AG04449 (cell line): ENCODE measurements at regions not wholly inside any gene's neighbourhood (a gene's known extent, or its start where the extent isn't known, plus 50 kb on each side); places are given as distances from the start of the nearest gene placed in this dataset.

Source experiments
- CTCF ChIA-PET: fragments of 350-600 bp; formaldehyde crosslinking; extraction: SDS; loops from one replicate; lab custom pipeline; 2021; ENCODE audit warnings: antibody characterized with exemption; lab: Yijun Ruan, JAX
- POLR2A ChIA-PET: fragments of 400-600, 350-600 bp; formaldehyde crosslinking; extraction: SDS; loops from one replicate; lab custom pipeline; 2020; ENCODE audit warnings: antibody characterized with exemption, inconsistent platforms; lab: Yijun Ruan, JAX
- DNase-seq: peaks from one replicate; pipeline ENCODE4 v3.0.0-alpha.2; 2010; ENCODE audit warnings: low read depth, low spot score
- H3K4me3 ChIP-seq: 2 replicates; pipeline ENCODE4 v1.5.1; 2011; ENCODE audit warnings: low read depth, mild to moderate bottlenecking, control low read depth, low read length
- CTCF ChIP-seq: IDR thresholded peaks from one replicate; pipeline ENCODE4 v1.5.1; 2011; ENCODE audit warnings: mild to moderate bottlenecking, moderate library complexity, low read length, control low read depth, inconsistent platforms; ENCODE audit not compliant: insufficient read depth; ENCODE audit errors: missing control alignments

DNA sequence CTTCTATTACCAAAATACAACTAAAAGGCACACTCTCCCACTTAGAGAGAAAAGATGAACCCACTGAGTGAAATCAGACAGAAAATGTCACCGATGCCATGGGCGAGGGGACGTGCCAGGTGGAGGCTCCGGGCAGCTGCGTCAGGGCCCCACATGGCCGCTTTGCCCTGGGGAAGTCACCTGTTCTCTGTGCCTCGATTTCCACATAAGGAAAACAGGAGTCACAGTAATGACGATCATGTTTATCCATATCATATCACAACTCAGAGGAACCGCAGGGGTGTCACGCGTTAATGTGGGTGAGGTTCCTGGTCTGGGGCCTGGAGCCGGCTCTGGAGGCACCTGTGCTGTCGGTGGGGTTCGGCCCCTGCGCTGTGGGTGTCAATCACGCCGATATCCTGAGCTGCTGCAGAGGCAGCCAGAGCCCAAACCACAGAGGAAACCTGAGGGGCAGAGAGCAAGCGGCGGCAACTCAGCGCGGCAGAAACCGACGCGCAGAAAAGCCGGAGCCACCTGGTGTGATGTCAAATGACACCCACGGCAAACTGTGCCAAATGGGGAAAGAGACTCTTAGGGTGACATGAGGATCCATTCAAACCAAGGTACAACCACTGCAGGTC is 243.7 kb downstream of the BRD1 start:
- ChIA-PET CTCF (no interaction called here), POLR2A (no interaction called here)
- no peak for TF ChIP-seq CTCF
- no peak overlapping the region for H3K4me3 ChIP-seq
- no peak for DNase-seq

DNA sequence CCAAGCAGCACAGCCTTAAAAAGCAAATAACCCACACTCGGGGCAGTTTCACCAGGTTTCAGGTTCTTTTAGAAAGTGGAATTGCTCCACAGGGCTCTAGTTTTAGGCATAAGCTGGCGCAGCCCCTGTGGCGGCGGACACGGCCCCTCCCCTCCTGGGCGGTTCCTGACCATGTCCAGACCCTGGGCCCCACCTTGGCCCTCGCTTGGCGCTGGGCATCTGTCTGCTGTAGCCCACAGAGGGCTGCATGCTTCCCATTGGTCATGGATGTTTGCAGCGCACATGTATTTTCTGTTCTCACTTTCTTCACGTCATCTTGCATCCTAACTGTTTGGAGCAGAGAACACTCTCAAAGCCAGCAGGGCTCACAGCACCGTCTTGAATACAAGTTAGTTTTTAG is 244.3 kb downstream of the BRD1 start:
- CTCF ChIA-PET = no interaction called here

GRCh38 chr22:49582678-49583077 is 245.0 kb downstream of the BRD1 start:
- DNase-seq = no peak
- H3K4me3 ChIP-seq = no peak overlapping the region
- POLR2A ChIA-PET = no interaction called here
- no peak for TF ChIP-seq CTCF
- CTCF ChIA-PET = no interaction called here

More for the DNA sequence above, 244.3 kb downstream of the BRD1 start:
- TF ChIP-seq CTCF = no peak
- H3K4me3 ChIP-seq = no peak overlapping the region
- POLR2A ChIA-PET = no interaction called here
- no peak for DNase-seq

- no peak for DNase-seq
- H3K4me3 ChIP-seq = no peak overlapping the region
- CTCF ChIA-PET = no interaction called here
- no peak for TF ChIP-seq CTCF
- POLR2A ChIA-PET = no interaction called here
These were observed 245.5 kb downstream of the BRD1 start for GRCh38 chr22:49582181-49582580.

- CTCF ChIA-PET = no interaction called here
- no peak overlapping the region for H3K4me3 ChIP-seq
- TF ChIP-seq CTCF = no peak
- no peak for DNase-seq
- POLR2A ChIA-PET = no interaction called here
These were observed 247.6 kb downstream of the BRD1 start for GRCh38 chr22:49580024-49580423.

DNA sequence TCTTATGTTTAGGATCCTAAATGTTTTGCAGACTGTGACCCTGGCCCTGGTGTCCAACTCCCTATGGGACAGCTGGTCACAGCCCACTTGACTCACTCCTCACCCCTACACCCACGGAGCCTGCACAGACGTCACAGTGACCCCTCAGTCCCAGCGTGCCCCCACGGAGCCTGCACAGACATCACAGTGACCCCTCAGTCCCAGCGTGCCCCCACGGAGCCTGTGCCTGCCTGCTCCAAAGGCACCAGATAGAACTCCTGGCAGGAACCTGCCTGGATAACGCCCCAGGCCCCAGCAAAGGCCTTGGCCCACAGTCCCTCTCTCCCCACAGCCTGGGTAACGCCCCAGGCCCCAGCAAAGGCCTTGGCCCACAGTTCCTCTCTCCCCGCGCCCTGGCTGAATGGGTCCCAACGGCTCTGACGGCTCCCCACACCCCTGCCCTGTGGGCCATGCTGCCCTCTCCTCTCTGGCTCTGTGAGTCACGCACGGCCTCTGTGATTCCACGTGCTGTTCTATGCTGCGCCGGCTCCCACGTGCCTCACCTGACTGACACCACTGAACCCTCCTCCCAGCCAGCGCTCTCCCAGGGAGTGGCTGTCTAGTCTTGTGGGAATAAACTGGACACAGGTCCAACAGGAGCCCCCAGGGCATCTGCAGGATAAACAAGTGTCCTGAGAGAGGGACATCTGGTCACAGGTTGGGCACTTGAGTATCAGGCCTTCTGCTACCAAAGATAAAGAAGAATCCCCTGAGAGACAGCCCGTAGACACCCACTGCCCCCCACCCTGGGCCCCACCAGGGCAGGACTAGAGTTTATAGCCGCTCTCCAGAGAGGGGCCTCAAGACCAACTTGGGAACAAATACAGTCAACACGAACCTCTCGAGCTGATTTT is 250.3 kb downstream of the BRD1 start:
- CTCF ChIA-PET = no interaction called here

More for the DNA sequence above, 250.3 kb downstream of the BRD1 start:
- no peak overlapping the region for H3K4me3 ChIP-seq
- no peak for TF ChIP-seq CTCF
- no peak for DNase-seq
- POLR2A ChIA-PET = no interaction called here
